K562 (cell line): ENCODE measurements at regions not wholly inside any gene's neighbourhood (a gene's known extent, or its start where the extent isn't known, plus 50 kb on each side); places are given as distances from the start of the nearest gene placed in this dataset.

Experiments used
- ATAC-seq: fragments of 200-7000 bp; cut with Tn5 transposase; 3 replicates; pipeline ENCODE4 v1.9.1; 2020; ENCODE audit warnings: moderate library complexity
- BruUV-seq: library from RNA; stranded (reverse); fragments of 400-500 nt; replicated peaks from 2 replicates; lab custom pipeline; 2021; lab: Mats Ljungman, UMichigan
- CTCF ChIA-PET: fragments of 300-600 bp; formaldehyde crosslinking; extraction: SDS; loops from one replicate; lab custom pipeline; 2021; ENCODE audit warnings: low intra/inter-chr PET ratio; lab: Yijun Ruan, JAX
- POLR2A ChIA-PET: fragments of 300-600, 350-650 bp; sonication (Branson Sonifier 250); formaldehyde crosslinking; extraction: SDS; loops from one replicate; lab custom pipeline; 2021; ENCODE audit warnings: antibody characterized with exemption, inconsistent platforms; lab: Yijun Ruan, JAX
- DNase-seq, 4 experiments: peaks; one replicate each; pipeline versions ENCODE4 v3.0.0 to v3.0.0-alpha.2; 2011 to 2018; ENCODE audit warnings: low spot score in 3 of 4, mixed read lengths in 3 of 4; ENCODE audit errors: extremely low read depth in 1 of 4
- FAIRE-seq: peaks from 2 replicates; lab custom pipeline; 2011; peaks lifted over from hg19 to GRCh38; lab: Jason Lieb, UNC
- H2AFZ ChIP-seq: 2 replicates; pipeline ENCODE4 v1.6.0; 2011; ENCODE audit warnings: low read depth, low read length, control low read depth, inconsistent platforms
- H3K27ac ChIP-seq: fragments of 200-600 bp; 3 replicates; pipeline ENCODE4 v1.8.0; 2011; ENCODE audit warnings: low read depth, mild to moderate bottlenecking, control low read depth, inconsistent platforms, low read length, moderate library complexity, mixed read lengths; ENCODE audit errors: extremely low read depth
- H3K27me3 ChIP-seq, 2 experiments: fragments of 300-600 bp in 1 of 2; 2 replicates in 1 of 2; 3 replicates in 1 of 2; pipeline versions ENCODE4 v1.6.0 to v1.8.0; 2011; ENCODE audit warnings: inconsistent platforms in 2 of 2, low read length in 2 of 2, mild to moderate bottlenecking in 1 of 2, mixed read lengths in 1 of 2, moderate library complexity in 1 of 2; ENCODE audit not compliant: control insufficient read depth in 2 of 2, insufficient read depth in 2 of 2
- H3K36me3 ChIP-seq: fragments of 300-600 bp; 3 replicates; pipeline ENCODE4 v1.8.0; 2011; ENCODE audit warnings: mild to moderate bottlenecking, low read length, inconsistent platforms; ENCODE audit not compliant: control insufficient read depth, insufficient read depth
- H3K4me1 ChIP-seq, 2 experiments: fragments of 200-600 bp in 1 of 2; replicated peaks in 1 of 2; 2 replicates in 1 of 2; 3 replicates in 1 of 2; pipeline versions ENCODE4 v1.5.1 to v1.8.0; 2011; ENCODE audit warnings: inconsistent platforms in 2 of 2, low read length in 2 of 2, mild to moderate bottlenecking in 1 of 2, mixed read lengths in 1 of 2, moderate library complexity in 1 of 2; ENCODE audit not compliant: control insufficient read depth in 2 of 2, insufficient read depth in 2 of 2
- H3K4me2 ChIP-seq: 2 replicates; pipeline ENCODE4 v1.6.1; 2011; ENCODE audit warnings: low read length, control low read depth, inconsistent platforms, mixed read lengths; ENCODE audit not compliant: insufficient read depth
- H3K4me3 ChIP-seq: fragments of 200-600 bp; sonication (generic), shearing (Covaris generic); 2 replicates; pipeline ENCODE4 v1.5.1; 2016; ENCODE audit warnings: control low read depth, inconsistent platforms
- H3K79me2 ChIP-seq: fragments of 200-600 bp; 3 replicates; pipeline ENCODE4 v1.8.0; 2011; ENCODE audit warnings: low read length, inconsistent platforms; ENCODE audit not compliant: control insufficient read depth, insufficient read depth
- H3K9ac ChIP-seq, 2 experiments: 2 replicates each; pipeline versions ENCODE4 v1.6.0 to v1.6.1; 2011; ENCODE audit warnings: low read depth in 2 of 2, low read length in 2 of 2, control low read depth in 1 of 2, inconsistent platforms in 1 of 2, mild to moderate bottlenecking in 1 of 2, mixed read lengths in 1 of 2; ENCODE audit not compliant: insufficient read depth in 1 of 2
- H3K9me1 ChIP-seq: one replicate; pipeline ENCODE4 v1.6.0; 2011; ENCODE audit warnings: inconsistent platforms, mild to moderate bottlenecking, low read length, moderate library complexity; ENCODE audit not compliant: control insufficient read depth, insufficient read depth
- H3K9me3 ChIP-seq: replicated peaks from 2 replicates; pipeline ENCODE4 v1.5.1; 2011; ENCODE audit warnings: low read depth, low read length, inconsistent platforms; ENCODE audit not compliant: control insufficient read depth, insufficient read depth
- H4K20me1 ChIP-seq: replicated peaks from 2 replicates; pipeline ENCODE4 v1.6.1; 2011; ENCODE audit warnings: low read length, inconsistent platforms, mixed read lengths; ENCODE audit not compliant: control insufficient read depth, insufficient read depth
- BHLHE40 ChIP-seq: IDR thresholded peaks from 2 replicates; pipeline ENCODE4 v1.6.1; 2011; ENCODE audit warnings: low read length, improper control_type of control experiment
- CHD4 ChIP-seq: fragments of 200-600 bp; sonication (generic); IDR thresholded peaks from 3 replicates; pipeline ENCODE4 v1.6.1; 2012; ENCODE audit warnings: low read depth, mild to moderate bottlenecking, mixed read lengths, low read length, inconsistent platforms; ENCODE audit not compliant: insufficient read depth, insufficient replicate concordance, poor library complexity, severe bottlenecking
- ERF ChIP-seq: fragments of 450-650 bp; formaldehyde crosslinking; IDR thresholded peaks from 2 replicates; pipeline ENCODE4 v1.4.0; 2020; ENCODE audit warnings: mild to moderate bottlenecking, mixed read lengths
- NR2C1 ChIP-seq, 2 experiments: fragments of 450-650 bp; IDR thresholded peaks; 2 replicates each; pipeline ENCODE4 v1.6.1; 2017; ENCODE audit warnings: mild to moderate bottlenecking in 2 of 2, antibody characterized with exemption in 1 of 2, inconsistent platforms in 1 of 2, missing compliant biosample characterization in 1 of 2, missing genetic modification characterization in 1 of 2
- NR4A1 ChIP-seq, 2 experiments: fragments of 250-450 bp in 1 of 2; fragments of 450-650 bp in 1 of 2; sonication (Bioruptor Pico) in 1 of 2; IDR thresholded peaks; 2 replicates each; pipeline versions ENCODE4 v1.4.0 to v1.6.1; 2016 to 2020; ENCODE audit warnings: mild to moderate bottlenecking in 2 of 2, missing compliant biosample characterization in 1 of 2, missing genetic modification characterization in 1 of 2, moderate library complexity in 1 of 2
- TARDBP ChIP-seq: fragments of 450-650 bp; IDR thresholded peaks from 2 replicates; pipeline ENCODE4 v1.6.1; 2016
- TCF7 ChIP-seq: sonication (generic); IDR thresholded peaks from 2 replicates; pipeline ENCODE4 v1.6.1; 2016; ENCODE audit warnings: antibody characterized with exemption, borderline replicate concordance
- U2AF2 ChIP-seq: fragments of 200-400 bp; formaldehyde crosslinking; optimal IDR thresholded peaks from 2 replicates; pipeline ENCODE3; 2017; ENCODE audit warnings: low read depth, mild to moderate bottlenecking, low read length
- ZFX ChIP-seq: sonication (generic); formaldehyde crosslinking; IDR thresholded peaks from 2 replicates; pipeline ENCODE4 v1.8.0; 2022; ENCODE audit warnings: mild to moderate bottlenecking, missing genetic modification reagents, moderate library complexity
- WGBS: fragments of 100-300 bp; shearing (Covaris generic); methylation state at CpG from one replicate; pipeline ENCODE4 v1.1.6; 2016; ENCODE audit warnings: low coverage, mixed read lengths; ENCODE audit not compliant: insufficient coverage; ENCODE audit errors: missing lambda C conversion rate; 5-methylcytosine and 5-hydroxymethylcytosine counted together
- in situ Hi-C: fragments of 300-500 bp; cut with MboI; formaldehyde crosslinking; loops from 4 replicates; pipeline ENCODE4 v1.15.0; 2018; ENCODE audit warnings: inconsistent platforms, mixed read lengths
- intact Hi-C: fragments of 100-400 bp; cut with micrococcal nuclease; formaldehyde crosslinking; loops from 2 replicates; pipeline ENCODE4 v1.14.2; 2022
- TF ChIP-seq, protein P1 (sequence below): sonication (generic); formaldehyde crosslinking; IDR thresholded peaks from 2 replicates; pipeline ENCODE4 v1.9.0; 2022; ENCODE audit warnings: mild to moderate bottlenecking, missing genetic modification reagents
- TF ChIP-seq, protein P2 (sequence below): fragments of 250-450 bp; sonication (Bioruptor Pico); IDR thresholded peaks from 2 replicates; pipeline ENCODE4 v1.5.0; 2021; ENCODE audit warnings: mild to moderate bottlenecking, borderline replicate concordance

DNA sequence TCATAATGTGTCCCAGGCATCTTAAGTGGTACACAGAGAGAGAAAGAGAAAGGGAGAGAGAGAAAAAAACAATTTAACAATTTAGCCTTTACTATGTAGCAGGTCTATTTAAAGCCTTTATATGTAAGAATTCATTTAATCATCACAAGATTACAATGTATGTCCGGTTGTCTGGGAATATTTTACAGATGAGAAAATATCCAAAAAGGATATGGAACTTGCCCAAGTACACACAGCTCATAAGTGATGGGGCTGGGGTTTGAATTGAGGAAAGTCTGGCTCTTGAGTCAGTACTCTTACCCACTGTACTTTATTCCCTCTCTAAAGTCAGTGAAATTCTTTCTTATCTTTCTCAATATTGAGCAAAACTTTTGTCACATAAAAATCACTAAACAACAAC is 104.6 kb downstream of the LYPLAL1 start:
- Histone ChIP-seq H2AFZ (no peak overlapping the region), H3K9me3 (no peaks in the 10 kb centered on the region), H3K9ac (no peak overlapping the region), H3K4me2 (no peak overlapping the region), H3K27me3 (no peaks in the 10 kb centered on the region), H3K79me2 (no peaks in the 10 kb centered on the region), H4K20me1 (no peaks in the 10 kb centered on the region), H3K4me3 (no peak overlapping the region), H3K36me3 (no peaks in the 10 kb centered on the region), H3K4me1 (no peaks in the 10 kb centered on the region), H3K9me1 (no peaks in the 10 kb centered on the region), H3K27ac (no peak overlapping the region)
- ATAC-seq (no peak), FAIRE-seq (no peak), DNase-seq (no peak)
- intact Hi-C loops (no loop called here), in situ Hi-C loops (no loop called here)
- CTCF ChIA-PET: no interaction called here
- WGBS: 0% methylated on average over 1 of the region's 1 CpG
- POLR2A ChIA-PET: interaction anchor here (0.6 kb wide), 1 partner anchor 229 kb away, joined by 3 read pairs; no protein-coding TSS in a partner anchor
- no TSS peak for BruUV-seq
- TF ChIP-seq, protein P1, sequence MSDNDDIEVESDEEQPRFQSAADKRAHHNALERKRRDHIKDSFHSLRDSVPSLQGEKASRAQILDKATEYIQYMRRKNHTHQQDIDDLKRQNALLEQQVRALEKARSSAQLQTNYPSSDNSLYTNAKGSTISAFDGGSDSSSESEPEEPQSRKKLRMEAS (CRISPR knock-in tag): no peak
- TF ChIP-seq ZFX (CRISPR knock-in tag) (no peak), U2AF2 (no peak), NR4A1 (CRISPR knock-in tag; IDR thresholded peaks at IDR 0.05) (no peak), NR4A1 (tag; IDR thresholded peaks at IDR 0.05) (no peak), BHLHE40 (no peak), TARDBP (no peak), TCF7 (no peak), CHD4 (no peak), NR2C1 (IDR thresholded peaks at IDR 0.05) (no peak), NR2C1 (tag; IDR thresholded peaks at IDR 0.05) (no peak), ERF (no peak)
- TF ChIP-seq, protein P2, sequence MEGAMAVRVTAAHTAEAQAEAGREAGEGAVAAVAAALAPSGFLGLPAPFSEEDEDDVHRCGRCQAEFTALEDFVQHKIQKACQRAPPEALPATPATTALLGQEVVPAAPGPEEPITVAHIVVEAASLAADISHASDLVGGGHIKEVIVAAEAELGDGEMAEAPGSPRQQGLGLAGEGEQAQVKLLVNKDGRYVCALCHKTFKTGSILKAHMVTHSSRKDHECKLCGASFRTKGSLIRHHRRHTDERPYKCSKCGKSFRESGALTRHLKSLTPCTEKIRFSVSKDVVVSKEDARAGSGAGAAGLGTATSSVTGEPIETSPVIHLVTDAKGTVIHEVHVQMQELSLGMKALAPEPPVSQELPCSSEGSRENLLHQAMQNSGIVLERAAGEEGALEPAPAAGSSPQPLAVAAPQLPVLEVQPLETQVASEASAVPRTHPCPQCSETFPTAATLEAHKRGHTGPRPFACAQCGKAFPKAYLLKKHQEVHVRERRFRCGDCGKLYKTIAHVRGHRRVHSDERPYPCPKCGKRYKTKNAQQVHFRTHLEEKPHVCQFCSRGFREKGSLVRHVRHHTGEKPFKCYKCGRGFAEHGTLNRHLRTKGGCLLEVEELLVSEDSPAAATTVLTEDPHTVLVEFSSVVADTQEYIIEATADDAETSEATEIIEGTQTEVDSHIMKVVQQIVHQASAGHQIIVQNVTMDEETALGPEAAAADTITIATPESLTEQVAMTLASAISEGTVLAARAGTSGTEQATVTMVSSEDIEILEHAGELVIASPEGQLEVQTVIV (CRISPR knock-in tag): no peak
